SK-N-SH (cell line): ENCODE measurements at regions not wholly inside any gene's neighbourhood (a gene's known extent, or its start where the extent isn't known, plus 50 kb on each side); places are given as distances from the start of the nearest gene placed in this dataset.
A peak's percentile ranks its signal among the peaks of the same experiment; 100 is the strongest.
"Not testable (repeated sequence)": the region's sequence is repeated elsewhere in the genome, so short reads cannot be mapped to it uniquely, and the experiment has no call there.

Source experiments
- CTCF ChIA-PET: fragments of 300-600, 350-600 bp; formaldehyde crosslinking; extraction: SDS; loops from one replicate; lab custom pipeline; 2021; lab: Yijun Ruan, JAX
- POLR2A ChIA-PET: fragments of 350-600 bp; sonication (Branson Sonifier 250); formaldehyde crosslinking; extraction: SDS; loops from one replicate; lab custom pipeline; 2020; ENCODE audit warnings: antibody characterized with exemption, inconsistent platforms; lab: Yijun Ruan, JAX
- DNase-seq: peaks from one replicate; pipeline ENCODE4 v3.0.0; 2012
- H2AFZ ChIP-seq: fragments of 200-600 bp; sonication (generic); 2 replicates; pipeline ENCODE4 v1.8.1; 2016; ENCODE audit warnings: antibody characterized with exemption, mild to moderate bottlenecking, low read depth
- H3F3A ChIP-seq: fragments of 200-600 bp; sonication (generic); replicated peaks from 2 replicates; pipeline ENCODE3; 2016; ENCODE audit warnings: antibody characterized with exemption, mild to moderate bottlenecking; ENCODE audit not compliant: insufficient read depth
- H3K27ac ChIP-seq, 2 experiments: fragments of 200-500 bp in 1 of 2; fragments of 200-600 bp in 1 of 2; sonication (Bioruptor generic) in 1 of 2; sonication (generic), shearing (Covaris generic) in 1 of 2; 2 replicates each; pipeline versions ENCODE4 v1.5.1 to v1.6.1; 2014 to 2016; ENCODE audit warnings: low read depth in 2 of 2, inconsistent platforms in 1 of 2, low read length in 1 of 2, mild to moderate bottlenecking in 1 of 2, mixed read lengths in 1 of 2
- H3K27me3 ChIP-seq: fragments of 200-600 bp; sonication (generic), shearing (Covaris generic); 2 replicates; pipeline ENCODE4 v1.6.1; 2016; ENCODE audit warnings: mixed run types; ENCODE audit not compliant: insufficient read depth
- H3K36me3 ChIP-seq, 2 experiments: fragments of 200-500 bp in 1 of 2; fragments of 200-600 bp in 1 of 2; sonication (Bioruptor generic) in 1 of 2; sonication (generic) in 1 of 2; replicated peaks in 1 of 2; 2 replicates each; pipeline versions ENCODE3 to v1.5.1; 2014 to 2016; ENCODE audit warnings: low read length in 1 of 2, mild to moderate bottlenecking in 1 of 2; ENCODE audit not compliant: insufficient read depth in 2 of 2, control insufficient read depth in 1 of 2
- H3K4me1 ChIP-seq, 2 experiments: fragments of 200-500 bp in 1 of 2; fragments of 200-600 bp in 1 of 2; sonication (Bioruptor generic) in 1 of 2; sonication (generic), shearing (Covaris generic) in 1 of 2; 2 replicates each; pipeline versions ENCODE4 v1.5.1 to v1.6.1; 2014 to 2016; ENCODE audit warnings: low read depth in 1 of 2, low read length in 1 of 2, mixed run types in 1 of 2; ENCODE audit not compliant: insufficient read depth in 2 of 2, control insufficient read depth in 1 of 2
- H3K4me2 ChIP-seq: fragments of 200-600 bp; sonication (generic), shearing (Covaris generic); 2 replicates; pipeline ENCODE4 v1.6.1; 2017; ENCODE audit warnings: mixed run types
- H3K4me3 ChIP-seq, 2 experiments: fragments of 200-500 bp in 1 of 2; fragments of 200-600 bp in 1 of 2; sonication (Bioruptor generic) in 1 of 2; sonication (generic), shearing (Covaris generic) in 1 of 2; 2 replicates each; pipeline versions ENCODE4 v1.5.1 to v1.8.1; 2014 to 2016; ENCODE audit warnings: low read depth in 2 of 2, inconsistent platforms in 1 of 2, low read length in 1 of 2, mild to moderate bottlenecking in 1 of 2, mixed read lengths in 1 of 2, moderate library complexity in 1 of 2
- H3K79me2 ChIP-seq: fragments of 200-600 bp; sonication (generic); 2 replicates; pipeline ENCODE4 v1.8.1; 2017; ENCODE audit warnings: mild to moderate bottlenecking; ENCODE audit not compliant: insufficient read depth
- H3K9ac ChIP-seq: fragments of 200-600 bp; sonication (generic); 2 replicates; pipeline ENCODE4 v1.6.1; 2017; ENCODE audit warnings: mixed run types
- H3K9me2 ChIP-seq: fragments of 200-600 bp; sonication (generic); 2 replicates; pipeline ENCODE4 v1.6.1; 2017; ENCODE audit warnings: mixed run types
- H3K9me3 ChIP-seq: fragments of 200-600 bp; sonication (generic); 2 replicates; pipeline ENCODE4 v1.6.1; 2017; ENCODE audit warnings: mixed run types, mild to moderate bottlenecking, moderate library complexity
- H4K20me1 ChIP-seq: fragments of 200-600 bp; sonication (generic); 2 replicates; pipeline ENCODE4 v1.6.1; 2017; ENCODE audit warnings: mild to moderate bottlenecking, mixed run types; ENCODE audit not compliant: insufficient read depth
- ELF1 ChIP-seq: IDR thresholded peaks from 2 replicates; pipeline ENCODE4 v1.4.0; 2012
- GATA2 ChIP-seq: sonication (generic); formaldehyde crosslinking; IDR thresholded peaks from 2 replicates; pipeline ENCODE4 v1.5.0; 2020; ENCODE audit warnings: mild to moderate bottlenecking, missing genetic modification reagents
- IRF3 ChIP-seq: fragments of 150-350 bp; IDR thresholded peaks from 2 replicates; pipeline ENCODE4 v1.6.1; 2016; ENCODE audit warnings: mild to moderate bottlenecking, low read depth, low read length
- MEF2A ChIP-seq: IDR thresholded peaks from 2 replicates; pipeline ENCODE4 v1.4.0; 2012; ENCODE audit warnings: low read depth, borderline replicate concordance
- NFIC ChIP-seq: IDR thresholded peaks from 2 replicates; pipeline ENCODE4 v1.4.0; 2012; ENCODE audit warnings: borderline replicate concordance
- POLR2AphosphoS5 ChIP-seq: IDR thresholded peaks from 2 replicates; pipeline ENCODE4 v1.6.1; 2012; ENCODE audit warnings: low read depth, low read length
- RAD21 ChIP-seq: IDR thresholded peaks from 2 replicates; pipeline ENCODE4 v1.6.1; 2012; ENCODE audit warnings: mild to moderate bottlenecking, low read length
- SMC3 ChIP-seq: IDR thresholded peaks from 2 replicates; pipeline ENCODE4 v1.6.1; 2012; ENCODE audit warnings: low read depth, low read length, improper control_type of control experiment
- TAF1 ChIP-seq: IDR thresholded peaks from 2 replicates; pipeline ENCODE4 v1.6.1; 2012; ENCODE audit warnings: low read depth, mild to moderate bottlenecking, low read length, moderate library complexity, borderline replicate concordance
- TEAD4 ChIP-seq: IDR thresholded peaks from 2 replicates; pipeline ENCODE4 v1.4.0; 2012; ENCODE audit warnings: mild to moderate bottlenecking, borderline replicate concordance; ENCODE audit not compliant: insufficient read depth
- whole genome bisulfite sequencing: methylation state at CpG from one replicate; pipeline ENCODE4 v1.1.6; 2017; ENCODE audit warnings: low lambda C conversion rate; 5-methylcytosine and 5-hydroxymethylcytosine counted together
- TF ChIP-seq, protein P1 (sequence below): IDR thresholded peaks from 2 replicates; pipeline ENCODE4 v1.6.1; 2012; ENCODE audit warnings: mild to moderate bottlenecking, low read depth, low read length, moderate library complexity

DNA sequence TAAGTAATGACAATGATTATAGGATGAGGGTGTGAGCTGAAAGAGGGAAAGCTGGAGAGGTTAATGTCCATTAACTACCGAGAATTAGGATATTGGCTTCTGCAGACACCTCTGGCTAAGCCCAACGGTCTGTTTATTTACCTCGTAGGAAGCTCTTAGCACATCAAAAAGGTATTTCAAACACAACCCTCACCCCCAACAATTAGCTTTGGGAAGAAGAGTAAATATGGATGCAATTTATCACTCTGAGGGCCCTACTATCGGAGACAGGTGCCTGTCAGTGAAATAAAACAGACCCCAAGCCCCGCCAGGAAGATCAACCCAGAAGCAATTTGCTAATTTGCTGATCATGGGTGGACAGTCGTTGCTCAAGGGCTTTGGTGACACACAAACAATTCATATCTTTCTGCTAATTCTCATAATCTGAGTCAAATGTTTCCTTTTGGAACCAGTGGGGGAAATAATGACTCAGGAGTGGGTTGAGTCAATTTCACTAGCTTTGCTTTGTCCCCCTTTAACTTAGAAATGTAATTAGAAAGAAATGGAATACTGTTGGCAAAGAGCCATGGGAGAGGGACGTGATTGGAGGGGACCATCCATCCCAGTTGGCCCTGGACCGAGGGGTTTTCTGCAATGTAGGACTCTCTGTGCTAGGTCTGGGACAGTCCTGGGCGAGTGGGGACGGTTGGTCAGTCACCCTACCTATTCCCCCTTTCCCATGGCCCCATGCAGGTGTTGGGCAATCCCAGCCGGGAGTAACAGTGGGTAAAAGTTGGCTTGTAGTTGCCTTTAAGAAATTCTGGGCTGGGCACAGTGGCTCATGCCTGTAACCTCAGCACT is 99.1 kb upstream of the MED13L start (continued):
- TF ChIP-seq, protein P1, sequence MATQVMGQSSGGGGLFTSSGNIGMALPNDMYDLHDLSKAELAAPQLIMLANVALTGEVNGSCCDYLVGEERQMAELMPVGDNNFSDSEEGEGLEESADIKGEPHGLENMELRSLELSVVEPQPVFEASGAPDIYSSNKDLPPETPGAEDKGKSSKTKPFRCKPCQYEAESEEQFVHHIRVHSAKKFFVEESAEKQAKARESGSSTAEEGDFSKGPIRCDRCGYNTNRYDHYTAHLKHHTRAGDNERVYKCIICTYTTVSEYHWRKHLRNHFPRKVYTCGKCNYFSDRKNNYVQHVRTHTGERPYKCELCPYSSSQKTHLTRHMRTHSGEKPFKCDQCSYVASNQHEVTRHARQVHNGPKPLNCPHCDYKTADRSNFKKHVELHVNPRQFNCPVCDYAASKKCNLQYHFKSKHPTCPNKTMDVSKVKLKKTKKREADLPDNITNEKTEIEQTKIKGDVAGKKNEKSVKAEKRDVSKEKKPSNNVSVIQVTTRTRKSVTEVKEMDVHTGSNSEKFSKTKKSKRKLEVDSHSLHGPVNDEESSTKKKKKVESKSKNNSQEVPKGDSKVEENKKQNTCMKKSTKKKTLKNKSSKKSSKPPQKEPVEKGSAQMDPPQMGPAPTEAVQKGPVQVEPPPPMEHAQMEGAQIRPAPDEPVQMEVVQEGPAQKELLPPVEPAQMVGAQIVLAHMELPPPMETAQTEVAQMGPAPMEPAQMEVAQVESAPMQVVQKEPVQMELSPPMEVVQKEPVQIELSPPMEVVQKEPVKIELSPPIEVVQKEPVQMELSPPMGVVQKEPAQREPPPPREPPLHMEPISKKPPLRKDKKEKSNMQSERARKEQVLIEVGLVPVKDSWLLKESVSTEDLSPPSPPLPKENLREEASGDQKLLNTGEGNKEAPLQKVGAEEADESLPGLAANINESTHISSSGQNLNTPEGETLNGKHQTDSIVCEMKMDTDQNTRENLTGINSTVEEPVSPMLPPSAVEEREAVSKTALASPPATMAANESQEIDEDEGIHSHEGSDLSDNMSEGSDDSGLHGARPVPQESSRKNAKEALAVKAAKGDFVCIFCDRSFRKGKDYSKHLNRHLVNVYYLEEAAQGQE: no peak
- TF ChIP-seq MEF2A (no peak), POLR2AphosphoS5 (peak; percentile 48; the same call in 1 of the 2 replicates), RAD21 (peak; percentile 16), TEAD4 (0 out of 2 replicates have a peak, but pooled peaks have one; percentile 56), SMC3 (no peak), NFIC (peak; percentile 84), TAF1 (no peak), IRF3 (no peak), ELF1 (no peak), GATA2 (CRISPR knock-in tag) (peak; percentile 80)
- TF ChIP-seq, all 33 proteins: peak for 13

DNA sequence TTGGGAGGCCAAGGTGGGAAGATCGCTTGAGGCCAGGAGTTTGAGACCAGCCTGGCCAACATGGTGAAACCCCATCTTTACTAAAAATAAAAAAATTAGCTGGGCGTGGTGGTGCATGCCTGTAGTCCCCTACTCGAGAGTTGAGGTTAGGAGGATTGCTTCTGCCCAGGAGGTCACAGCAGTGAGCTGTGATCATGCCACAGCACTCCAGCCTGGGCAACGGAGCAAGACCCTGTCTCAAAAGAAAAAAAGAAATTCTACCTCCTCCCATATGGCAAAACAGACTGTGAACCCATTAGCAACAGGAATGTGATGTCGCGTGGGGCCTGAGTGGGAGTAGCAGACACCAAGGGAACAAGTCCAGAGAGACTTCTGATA is 99.7 kb upstream of the MED13L start:
- Histone ChIP-seq H3K27ac (peak overlapping the region in 1 of 2 experiments; percentile 81; a peak in 2 of 4 replicates), H3K4me2 (peak overlapping the region; percentile 69), H3K4me1 (peaks cover 18 to 26% of the 10 kb centered on the region in 2 experiments), H3F3A (peaks cover 46% of the 10 kb centered on the region), H3K9ac (peak overlapping the region; percentile 38; the same call in 1 of the 2 replicates)
- H3K79me2 ChIP-seq, H2AFZ ChIP-seq, H3K9me3 ChIP-seq, H3K9me2 ChIP-seq, POLR2A ChIA-PET, H3K4me3 ChIP-seq, H3K27me3 ChIP-seq, H3K36me3 ChIP-seq, DNase-seq, H4K20me1 ChIP-seq: not testable (repeated sequence)
- WGBS: 75% methylated on average over 6 of the region's 6 CpGs
- CTCF ChIA-PET: interaction anchor here (0.7 to 2.1 kb wide), 4 partner anchors 11 to 362 kb away, joined by 3 to 7 read pairs (median 4); no protein-coding TSS in a partner anchor
